HG03457 (cell line): ENCODE measurements at regions not wholly inside any gene's neighbourhood (a gene's known extent, or its start where the extent isn't known, plus 50 kb on each side); places are given as distances from the start of the nearest gene placed in this dataset.
"Not testable (repeated sequence)": the region's sequence is repeated elsewhere in the genome, so short reads cannot be mapped to it uniquely, and the experiment has no call there.

ENCODE experiments used
- ATAC-seq: cut with Tn5 transposase; IDR thresholded peaks from one replicate; pipeline ENCODE4 v1.9.1; 2021; ENCODE audit warnings: moderate number of reproducible peaks; ENCODE audit not compliant: unreplicated experiment

GRCh38 chr11:21711341-21711740 lies 481.5 kb upstream of the ANO5 start:
- no peak for ATAC-seq

GRCh38 chr11:21723678-21724077 lies 469.2 kb upstream of the ANO5 start:
- no peak for ATAC-seq

- no peak for ATAC-seq
These were observed 465.8 kb upstream of the ANO5 start for GRCh38 chr11:21727102-21727501.

GRCh38 chr11:21736404-21736803 lies 456.5 kb upstream of the ANO5 start:
- no peak for ATAC-seq

- not testable (repeated sequence) for ATAC-seq
These were observed 440.2 kb upstream of the ANO5 start for GRCh38 chr11:21752475-21753243.

GRCh38 chr11:21753244-21753767 lies 439.6 kb upstream of the ANO5 start:
- not testable (repeated sequence) for ATAC-seq

GRCh38 chr11:21761000-21761399 lies 431.9 kb upstream of the ANO5 start:
- ATAC-seq, result no peak

- ATAC-seq, result no peak
These were observed 424.5 kb upstream of the ANO5 start for GRCh38 chr11:21768388-21768787.

GRCh38 chr11:21769188-21769587 lies 423.7 kb upstream of the ANO5 start:
- ATAC-seq, result no peak

- ATAC-seq, result no peak
These were observed 421.8 kb upstream of the ANO5 start for GRCh38 chr11:21771097-21771496.

- no peak for ATAC-seq
These were observed 418.7 kb upstream of the ANO5 start for GRCh38 chr11:21774212-21774611.

GRCh38 chr11:21775911-21776310 lies 417.0 kb upstream of the ANO5 start:
- ATAC-seq, result no peak

- ATAC-seq, result no peak
These were observed 408.9 kb upstream of the ANO5 start for GRCh38 chr11:21783954-21784353.

- no peak for ATAC-seq
These were observed 407.5 kb upstream of the ANO5 start for GRCh38 chr11:21785351-21785750.

- no peak for ATAC-seq
These were observed 398.6 kb upstream of the ANO5 start for GRCh38 chr11:21794306-21794705.

- no peak for ATAC-seq
These were observed 394.7 kb upstream of the ANO5 start for GRCh38 chr11:21798216-21798615.

- not testable (repeated sequence) for ATAC-seq
These were observed 388.4 kb upstream of the ANO5 start for GRCh38 chr11:21804523-21804922.

GRCh38 chr11:21806508-21806907 lies 386.4 kb upstream of the ANO5 start:
- ATAC-seq, result no peak

GRCh38 chr11:21806947-21807346 lies 385.9 kb upstream of the ANO5 start:
- ATAC-seq, result no peak

GRCh38 chr11:21807350-21807749 lies 385.5 kb upstream of the ANO5 start:
- ATAC-seq, result no peak

GRCh38 chr11:21810650-21811049 lies 382.2 kb upstream of the ANO5 start:
- no peak for ATAC-seq

- no peak for ATAC-seq
These were observed 381.3 kb upstream of the ANO5 start for GRCh38 chr11:21811572-21811971.

- ATAC-seq, result no peak
These were observed 378.7 kb upstream of the ANO5 start for GRCh38 chr11:21814169-21814568.
